OCI-LY1 (cell line): ENCODE measurements at regions not wholly inside any gene's neighbourhood (a gene's known extent, or its start where the extent isn't known, plus 50 kb on each side); places are given as distances from the start of the nearest gene placed in this dataset.

Experiments
- H2AFZ ChIP-seq: fragments of 200-600 bp; sonication (generic), shearing (Covaris generic); 2 replicates; pipeline ENCODE4 v1.6.0; 2014; ENCODE audit warnings: antibody characterized with exemption, mild to moderate bottlenecking, low read length
- H3F3A ChIP-seq: fragments of 200-600 bp; sonication (generic), shearing (Covaris generic); 2 replicates; pipeline ENCODE4 v1.6.0; 2014; ENCODE audit warnings: mild to moderate bottlenecking, antibody characterized with exemption, low read length, moderate library complexity; ENCODE audit not compliant: insufficient read depth
- H3K27ac ChIP-seq: fragments of 200-600 bp; sonication (generic); 2 replicates; pipeline ENCODE4 v1.5.1; 2014; ENCODE audit warnings: low read length, mixed run types, mild to moderate bottlenecking, low read depth; ENCODE audit not compliant: poor library complexity, severe bottlenecking
- H3K27me3 ChIP-seq: fragments of 200-600 bp; sonication (generic); 2 replicates; pipeline ENCODE4 v1.6.0; 2014; ENCODE audit warnings: antibody characterized with exemption, mild to moderate bottlenecking, low read length, moderate library complexity; ENCODE audit not compliant: insufficient read depth
- H3K36me3 ChIP-seq: fragments of 200-600 bp; sonication (generic); 2 replicates; pipeline ENCODE4 v1.6.1; 2014; ENCODE audit warnings: mild to moderate bottlenecking, antibody characterized with exemption, low read length, moderate library complexity, mixed read lengths; ENCODE audit not compliant: insufficient read depth
- H3K4me1 ChIP-seq: fragments of 200-600 bp; sonication (generic); 2 replicates; pipeline ENCODE4 v1.5.1; 2014; ENCODE audit warnings: mild to moderate bottlenecking, low read length, moderate library complexity; ENCODE audit not compliant: insufficient read depth, severe bottlenecking
- H3K4me2 ChIP-seq: fragments of 200-600 bp; sonication (generic), shearing (Covaris generic); 2 replicates; pipeline ENCODE4 v1.6.1; 2014; ENCODE audit warnings: low read length
- H3K4me3 ChIP-seq: fragments of 200-600 bp; sonication (generic); 2 replicates; pipeline ENCODE4 v1.5.1; 2014; ENCODE audit warnings: low read length, low read depth, mild to moderate bottlenecking, mixed read lengths; ENCODE audit not compliant: poor library complexity, severe bottlenecking
- H3K79me2 ChIP-seq: fragments of 200-600 bp; shearing (Covaris generic); 2 replicates; pipeline ENCODE4 v1.6.1; 2016; ENCODE audit warnings: mixed run types, low read length, mixed read lengths; ENCODE audit not compliant: insufficient read depth
- H3K9ac ChIP-seq: fragments of 200-600 bp; sonication (generic), shearing (Covaris generic); 2 replicates; pipeline ENCODE4 v1.6.1; 2014; ENCODE audit warnings: mild to moderate bottlenecking, low read length, mixed read lengths
- H3K9me2 ChIP-seq: fragments of 200-600 bp; sonication (generic), shearing (Covaris generic); 2 replicates; pipeline ENCODE4 v1.6.1; 2014; ENCODE audit warnings: low read depth, mild to moderate bottlenecking, low read length, mixed read lengths
- H3K9me3 ChIP-seq: fragments of 200-600 bp; shearing (Covaris generic); 2 replicates; pipeline ENCODE4 v1.6.1; 2014; ENCODE audit warnings: low read length, mixed read lengths
- H4K20me1 ChIP-seq: fragments of 200-600 bp; sonication (generic), shearing (Covaris generic); 2 replicates; pipeline ENCODE4 v1.6.0; 2016; ENCODE audit warnings: mild to moderate bottlenecking, low read length; ENCODE audit not compliant: insufficient read depth
- CTCF ChIP-seq: fragments of 200-600 bp; sonication (generic), shearing (Covaris generic); IDR thresholded peaks from 2 replicates; pipeline ENCODE4 v1.5.1; 2017; ENCODE audit warnings: mild to moderate bottlenecking, antibody characterized with exemption, low read length, moderate library complexity, mixed read lengths
- EZH2 ChIP-seq: fragments of 200-600 bp; sonication (generic), shearing (Covaris generic); IDR thresholded peaks from 2 replicates; pipeline ENCODE4 v1.8.0; 2017; ENCODE audit warnings: borderline replicate concordance, mixed run types, mild to moderate bottlenecking, antibody characterized with exemption, low read length, moderate library complexity, mixed read lengths

GRCh38 chr9:2403701-2404100 lies 217.9 kb upstream of the VLDLR start:
- Histone ChIP-seq H3K9me3 (0 out of 2 replicates have a peak, but pooled peaks cover 2% of the 10 kb centered on the region), H3K4me3 (no peak overlapping the region), H3K9ac (no peak overlapping the region), H3K27me3 (no peaks in the 10 kb centered on the region), H3K4me1 (no peaks in the 10 kb centered on the region), H4K20me1 (no peaks in the 10 kb centered on the region), H2AFZ (no peak overlapping the region), H3K27ac (no peak overlapping the region), H3K36me3 (no peaks in the 10 kb centered on the region), H3F3A (no peaks in the 10 kb centered on the region), H3K4me2 (no peak overlapping the region), H3K79me2 (no peaks in the 10 kb centered on the region), H3K9me2 (no peaks in the 10 kb centered on the region)
- TF ChIP-seq CTCF (no peak), EZH2 (no peak)

- TF ChIP-seq EZH2 = no peak
- TF ChIP-seq CTCF = no peak
- Histone ChIP-seq H3K4me3 (no peak overlapping the region), H3K79me2 (no peaks in the 10 kb centered on the region), H3K9me3 (0 out of 2 replicates have a peak, but pooled peaks cover 2% of the 10 kb centered on the region), H3K9me2 (no peaks in the 10 kb centered on the region), H3K27ac (no peak overlapping the region), H3K27me3 (no peaks in the 10 kb centered on the region), H3K4me1 (no peaks in the 10 kb centered on the region), H3K4me2 (no peak overlapping the region), H3K9ac (no peak overlapping the region), H4K20me1 (no peaks in the 10 kb centered on the region), H2AFZ (no peak overlapping the region), H3K36me3 (no peaks in the 10 kb centered on the region), H3F3A (no peaks in the 10 kb centered on the region)
Measured at GRCh38 chr9:2406252-2406651, 215.3 kb upstream of the VLDLR start.

GRCh38 chr9:2407450-2407849 lies 214.1 kb upstream of the VLDLR start:
- no peak overlapping the region for H3K4me2 ChIP-seq
- TF ChIP-seq EZH2 = no peak
- TF ChIP-seq CTCF = no peak
- H3K9me3 ChIP-seq = 0 out of 2 replicates have a peak, but pooled peaks cover 2% of the 10 kb centered on the region
- H3F3A ChIP-seq = no peaks in the 10 kb centered on the region
- H3K4me1 ChIP-seq = no peaks in the 10 kb centered on the region
- no peaks in the 10 kb centered on the region for H3K9me2 ChIP-seq
- H3K9ac ChIP-seq = no peak overlapping the region
- no peaks in the 10 kb centered on the region for H4K20me1 ChIP-seq
- no peak overlapping the region for H3K4me3 ChIP-seq
- H3K27me3 ChIP-seq = no peaks in the 10 kb centered on the region
- no peaks in the 10 kb centered on the region for H3K79me2 ChIP-seq
- H3K27ac ChIP-seq = no peak overlapping the region
- no peaks in the 10 kb centered on the region for H3K36me3 ChIP-seq
- H2AFZ ChIP-seq = no peak overlapping the region
